Stimulated activated CD8-positive, alpha-beta memory T cell treated with anti-CD3 and anti-CD28 coated beads, Interleukin-12 subunit alpha, Interleukin-12 subunit beta, amount 100 ng/mL, for 24 hours (primary cell): ENCODE measurements at regions not wholly inside any gene's neighbourhood (a gene's known extent, or its start where the extent isn't known, plus 50 kb on each side); places are given as distances from the start of the nearest gene placed in this dataset.
"Not testable (repeated sequence)": the region's sequence is repeated elsewhere in the genome, so short reads cannot be mapped to it uniquely, and the experiment has no call there.

Source experiments
- DNase-seq: peaks from one replicate; pipeline ENCODE4 v3.0.0-alpha.2; 2020; ENCODE audit errors: extremely low read depth

GRCh38 chr4:17012451-17012850 is 114.0 kb upstream of the LDB2 start:
- no peak for DNase-seq

GRCh38 chr4:17010426-17011087 is 112.1 kb upstream of the LDB2 start:
- DNase-seq = no peak

- no peak for DNase-seq
Observed at GRCh38 chr4:17009871-17010367, 111.5 kb upstream of the LDB2 start.

GRCh38 chr4:17008834-17009345 is 110.4 kb upstream of the LDB2 start:
- no peak for DNase-seq

GRCh38 chr4:17003606-17004392 is 105.4 kb upstream of the LDB2 start:
- not testable (repeated sequence) for DNase-seq

- no peak for DNase-seq
Observed at GRCh38 chr4:16995451-16995850, 97.0 kb upstream of the LDB2 start.

- no peak for DNase-seq
Observed at GRCh38 chr4:16993956-16994840, 95.8 kb upstream of the LDB2 start.

GRCh38 chr4:16992566-16993225 is 94.3 kb upstream of the LDB2 start:
- no peak for DNase-seq

GRCh38 chr4:16991450-16991849 is 93.0 kb upstream of the LDB2 start:
- DNase-seq = no peak

GRCh38 chr4:16989371-16989770 is 90.9 kb upstream of the LDB2 start:
- no peak for DNase-seq

GRCh38 chr4:16988814-16989213 is 90.4 kb upstream of the LDB2 start:
- no peak for DNase-seq

GRCh38 chr4:16977081-16977480 is 78.6 kb upstream of the LDB2 start:
- DNase-seq = no peak

GRCh38 chr4:16969696-16970135 is 71.3 kb upstream of the LDB2 start:
- DNase-seq = no peak

GRCh38 chr4:16967722-16968121 is 69.3 kb upstream of the LDB2 start:
- no peak for DNase-seq

- DNase-seq = no peak
Observed at GRCh38 chr4:16959305-16959704, 60.9 kb upstream of the LDB2 start.

- DNase-seq = no peak
Observed at GRCh38 chr4:16952896-16953630, 54.6 kb upstream of the LDB2 start.

GRCh38 chr4:16952462-16952871 is 54.0 kb upstream of the LDB2 start:
- DNase-seq = no peak
